HG02642 (cell line): ENCODE measurements at regions not wholly inside any gene's neighbourhood (a gene's known extent, or its start where the extent isn't known, plus 50 kb on each side); places are given as distances from the start of the nearest gene placed in this dataset.
"Not testable (repeated sequence)": the region's sequence is repeated elsewhere in the genome, so short reads cannot be mapped to it uniquely, and the experiment has no call there.

Experiments
- ATAC-seq: cut with Tn5 transposase; IDR thresholded peaks from one replicate; pipeline ENCODE4 v1.9.1; 2021; ENCODE audit warnings: mild to moderate bottlenecking; ENCODE audit not compliant: unreplicated experiment, poor library complexity

GRCh38 chr15:21262851-21263425 lies 177.4 kb downstream of the POTEB3 start:
- no peak for ATAC-seq

DNA sequence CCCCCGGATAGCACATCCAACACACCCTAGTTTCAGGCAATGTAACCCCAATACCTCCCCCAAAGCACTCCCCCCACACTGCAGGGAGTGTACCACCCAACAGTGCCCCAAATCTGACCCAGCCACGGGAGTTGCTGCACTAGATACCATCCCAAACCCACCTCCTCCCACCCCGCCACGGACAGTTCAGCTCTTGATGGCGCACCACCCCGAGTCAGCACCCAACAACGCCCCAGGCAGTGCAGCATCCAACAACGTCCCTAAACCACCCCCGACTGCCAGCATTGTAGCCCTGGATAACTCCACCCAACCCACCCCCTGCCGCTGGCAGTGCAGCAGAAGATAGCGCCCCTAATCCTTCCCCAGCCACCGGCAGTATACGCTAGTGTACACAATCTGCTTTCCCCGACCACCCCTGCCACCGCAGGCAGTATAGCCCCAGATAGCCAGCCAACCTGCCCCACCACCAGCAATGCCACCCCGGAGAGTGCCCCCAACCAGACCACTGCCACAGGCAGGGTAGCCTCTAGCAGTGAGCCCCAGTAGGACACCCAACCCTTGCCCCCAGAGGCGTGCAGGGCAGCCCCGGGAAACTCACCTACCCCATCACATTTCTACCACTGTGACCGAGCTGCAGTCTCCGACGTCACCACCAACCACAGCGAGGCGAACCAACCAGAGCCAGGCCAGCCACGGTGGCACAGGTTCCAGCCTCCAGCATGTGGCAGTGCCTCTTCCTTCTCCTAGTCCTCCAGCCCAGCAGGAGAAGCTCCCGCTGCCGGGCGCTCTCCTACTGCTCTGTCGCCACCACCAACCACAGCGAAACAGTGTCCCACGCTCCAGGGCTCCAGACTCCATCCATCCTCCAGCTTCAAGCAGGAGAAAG lies 178.1 kb downstream of the POTEB3 start:
- no peak for ATAC-seq

- ATAC-seq = no peak
Observed at GRCh38 chr15:21261396-21261964, 178.8 kb downstream of the POTEB3 start.

DNA sequence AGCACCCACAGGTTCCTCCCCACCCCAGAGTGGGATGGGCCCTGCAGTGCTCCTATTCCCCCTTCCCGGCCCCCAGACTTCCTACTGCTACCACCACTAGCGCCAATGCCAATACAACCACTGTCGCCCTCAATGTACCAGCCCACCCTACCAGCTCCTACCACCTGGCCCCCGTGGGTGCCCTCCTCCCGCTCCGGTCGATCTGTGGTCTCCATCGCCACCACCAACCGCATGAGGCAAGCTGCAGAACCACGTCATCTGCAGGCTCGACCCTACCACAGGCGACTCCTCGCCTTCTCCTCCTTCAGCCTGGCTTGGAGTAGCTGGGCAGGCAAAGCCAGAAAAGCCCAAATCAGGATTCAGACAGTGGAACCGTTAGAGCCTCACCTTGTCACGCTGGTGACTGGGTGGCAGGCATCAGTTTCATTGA lies 179.3 kb downstream of the POTEB3 start:
- ATAC-seq = no peak

DNA sequence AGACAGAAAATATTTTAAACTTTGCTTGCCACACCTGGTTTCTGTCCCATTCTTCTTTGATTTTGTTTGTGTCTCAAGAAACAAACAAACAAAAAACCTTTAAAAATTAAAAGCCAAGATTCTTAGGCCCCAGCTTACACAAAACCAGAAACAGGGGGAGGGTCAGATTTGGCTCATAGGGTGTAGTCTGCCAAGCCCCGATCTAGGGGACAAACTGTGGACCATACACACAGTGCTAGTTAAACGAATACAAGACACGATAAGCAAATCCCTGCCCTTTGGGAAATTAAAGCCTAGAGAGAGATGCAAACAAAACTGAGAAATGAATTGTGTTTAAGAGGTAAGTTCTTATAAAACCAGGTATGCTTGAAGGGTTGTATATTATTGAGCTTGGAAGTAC lies 181.7 kb downstream of the POTEB3 start:
- ATAC-seq = not testable (repeated sequence)

- not testable (repeated sequence) for ATAC-seq
Observed at GRCh38 chr15:21249508-21250019, 190.7 kb downstream of the POTEB3 start.
